8988T (cell line): ENCODE measurements at regions not wholly inside any gene's neighbourhood (a gene's known extent, or its start where the extent isn't known, plus 50 kb on each side); places are given as distances from the start of the nearest gene placed in this dataset.
"Not testable (repeated sequence)": the region's sequence is repeated elsewhere in the genome, so short reads cannot be mapped to it uniquely, and the experiment has no call there.

ENCODE experiments used
- DNase-seq: peaks from one replicate; pipeline ENCODE4 v3.0.0; 2011

GRCh38 chr12:34397591-34398365, 375.5 kb downstream of the ALG10 start:
- DNase-seq, result no peak

- no peak for DNase-seq
Measured at GRCh38 chr12:34398366-34398705, 376.0 kb downstream of the ALG10 start.

- DNase-seq, result no peak
Measured at GRCh38 chr12:34398706-34399630, 376.7 kb downstream of the ALG10 start.

GRCh38 chr12:34399631-34400410, 377.5 kb downstream of the ALG10 start:
- DNase-seq, result no peak

- no peak for DNase-seq
Measured at GRCh38 chr12:34400411-34400881, 378.1 kb downstream of the ALG10 start.

GRCh38 chr12:34400986-34401658, 378.8 kb downstream of the ALG10 start:
- DNase-seq, result no peak

- DNase-seq, result no peak
Measured at GRCh38 chr12:34401659-34402227, 379.4 kb downstream of the ALG10 start.

- DNase-seq, result no peak
Measured at GRCh38 chr12:34402228-34402898, 380.1 kb downstream of the ALG10 start.

- no peak for DNase-seq
Measured at GRCh38 chr12:34402899-34403705, 380.8 kb downstream of the ALG10 start.

- no peak for DNase-seq
Measured at GRCh38 chr12:34403706-34404376, 381.5 kb downstream of the ALG10 start.

- no peak for DNase-seq
Measured at GRCh38 chr12:34404377-34405285, 382.3 kb downstream of the ALG10 start.

GRCh38 chr12:34405286-34406227, 383.3 kb downstream of the ALG10 start:
- DNase-seq, result no peak

- DNase-seq, result no peak
Measured at GRCh38 chr12:34406228-34406995, 384.1 kb downstream of the ALG10 start.

- no peak for DNase-seq
Measured at GRCh38 chr12:34406996-34407300, 384.7 kb downstream of the ALG10 start.

- no peak for DNase-seq
Measured at GRCh38 chr12:34407813-34408212, 385.5 kb downstream of the ALG10 start.

GRCh38 chr12:34431509-34431908, 409.2 kb downstream of the ALG10 start:
- DNase-seq, result not testable (repeated sequence)
